Caco-2 (cell line): ENCODE measurements at regions not wholly inside any gene's neighbourhood (a gene's known extent, or its start where the extent isn't known, plus 50 kb on each side); places are given as distances from the start of the nearest gene placed in this dataset.

Experiments used
- BruUV-seq: library from RNA; stranded (reverse); fragments of 400-500 nt; replicated peaks from 2 replicates; lab custom pipeline; 2021; lab: Mats Ljungman, UMichigan
- CTCF ChIA-PET: fragments of 300-600 bp; sonication (Branson Sonifier 250); formaldehyde crosslinking; loops from one replicate; lab custom pipeline; 2022; ENCODE audit warnings: antibody characterized with exemption; lab: Charles Lee
- POLR2A ChIA-PET: fragments of 300-600 bp; sonication (Branson Sonifier 250); formaldehyde crosslinking; loops from one replicate; lab custom pipeline; 2022; ENCODE audit warnings: antibody characterized with exemption; lab: Charles Lee
- DNase-seq, 2 experiments: peaks; one replicate each; pipeline versions ENCODE4 v3.0.0 to v3.0.0-alpha.2; 2020 to 2022
- H3K27me3 ChIP-seq: replicated peaks from 2 replicates; pipeline ENCODE4 v1.6.0; 2011; ENCODE audit warnings: low read length; ENCODE audit not compliant: control insufficient read depth, insufficient read depth
- H3K36me3 ChIP-seq: 2 replicates; pipeline ENCODE4 v1.5.1; 2011; ENCODE audit warnings: low read length; ENCODE audit not compliant: control insufficient read depth, insufficient read depth
- H3K4me1 ChIP-seq: fragments of 250-450 bp; sonication (Bioruptor Pico); 2 replicates; pipeline ENCODE4 v1.5.1; 2020; ENCODE audit warnings: mild to moderate bottlenecking
- H3K4me3 ChIP-seq: 2 replicates; pipeline ENCODE4 v1.5.1; 2011; ENCODE audit warnings: low read depth, mild to moderate bottlenecking, control low read depth, low read length
- H3K9me3 ChIP-seq: fragments of 250-450 bp; sonication (Bioruptor Pico); 2 replicates; pipeline ENCODE4 v1.5.1; 2020; ENCODE audit warnings: mild to moderate bottlenecking, moderate library complexity
- H3K27ac Mint-ChIP-seq: one replicate; pipeline ENCODE4 v1.8.0; 2022; ENCODE audit warnings: mixed read lengths; ENCODE audit not compliant: unreplicated experiment
- H3K27me3 Mint-ChIP-seq: one replicate; pipeline ENCODE4 v1.8.0; 2022; ENCODE audit warnings: mixed read lengths; ENCODE audit not compliant: insufficient read depth, unreplicated experiment
- H3K36me3 Mint-ChIP-seq: one replicate; pipeline ENCODE4 v1.8.0; 2022; ENCODE audit warnings: mild to moderate bottlenecking, mixed read lengths; ENCODE audit not compliant: insufficient read depth, unreplicated experiment
- H3K4me1 Mint-ChIP-seq: one replicate; pipeline ENCODE4 v1.8.0; 2022; ENCODE audit warnings: low read depth, mixed read lengths; ENCODE audit not compliant: unreplicated experiment
- H3K4me3 Mint-ChIP-seq: one replicate; pipeline ENCODE4 v1.8.0; 2022; ENCODE audit warnings: mild to moderate bottlenecking, moderate library complexity, mixed read lengths; ENCODE audit not compliant: unreplicated experiment
- H3K9me3 Mint-ChIP-seq: one replicate; pipeline ENCODE4 v1.8.0; 2022; ENCODE audit warnings: mixed read lengths; ENCODE audit not compliant: unreplicated experiment
- CTCF ChIP-seq, 2 experiments: fragments of 200-600 bp in 1 of 2; IDR thresholded peaks; 1 replicate in 1 of 2; 2 replicates in 1 of 2; pipeline versions ENCODE4 v1.5.1 to v1.8.0; 2011 to 2022; ENCODE audit warnings: antibody characterized with exemption in 1 of 2, control low read depth in 1 of 2, inconsistent platforms in 1 of 2, low read depth in 1 of 2, low read length in 1 of 2, mild to moderate bottlenecking in 1 of 2, moderate library complexity in 1 of 2; ENCODE audit not compliant: insufficient read depth in 1 of 2, severe bottlenecking in 1 of 2, unreplicated experiment in 1 of 2
- intact Hi-C: fragments of 100-400 bp; cut with micrococcal nuclease; formaldehyde crosslinking; loops from one replicate; pipeline ENCODE4 v1.10.0; 2022; ENCODE audit not compliant: unreplicated experiment

GRCh38 chr3:89803711-89804110, 696.3 kb downstream of the EPHA3 start:
- Mint-ChIP-seq H3K4me1 (no peaks in the 10 kb centered on the region), H3K27me3 (no peaks in the 10 kb centered on the region), H3K4me3 (no peak overlapping the region), H3K9me3 (no peaks in the 10 kb centered on the region), H3K36me3 (no peaks in the 10 kb centered on the region), H3K27ac (no peak overlapping the region)
- intact Hi-C loops = no loop called here
- no peaks in the 10 kb centered on the region for H3K36me3 ChIP-seq
- no peaks in the 10 kb centered on the region for H3K4me1 ChIP-seq
- no peaks in the 10 kb centered on the region for H3K27me3 ChIP-seq
- H3K9me3 ChIP-seq = no peaks in the 10 kb centered on the region
- ChIA-PET CTCF (no interaction called here), POLR2A (no interaction called here)
- no peak for TF ChIP-seq CTCF (IDR thresholded peaks at IDR 0.05; ENCODE audit: insufficient read depth in 1 of 2, low read depth in 1 of 2, low read length in 1 of 2, severe bottlenecking in 1 of 2, unreplicated experiment in 1 of 2)
- no peak overlapping the region for H3K4me3 ChIP-seq
- no peak for DNase-seq
- no TSS peak for BruUV-seq

GRCh38 chr3:89806166-89806565, 698.7 kb downstream of the EPHA3 start:
- H3K27me3 Mint-ChIP-seq = no peaks in the 10 kb centered on the region
- CTCF ChIA-PET = no interaction called here

DNA sequence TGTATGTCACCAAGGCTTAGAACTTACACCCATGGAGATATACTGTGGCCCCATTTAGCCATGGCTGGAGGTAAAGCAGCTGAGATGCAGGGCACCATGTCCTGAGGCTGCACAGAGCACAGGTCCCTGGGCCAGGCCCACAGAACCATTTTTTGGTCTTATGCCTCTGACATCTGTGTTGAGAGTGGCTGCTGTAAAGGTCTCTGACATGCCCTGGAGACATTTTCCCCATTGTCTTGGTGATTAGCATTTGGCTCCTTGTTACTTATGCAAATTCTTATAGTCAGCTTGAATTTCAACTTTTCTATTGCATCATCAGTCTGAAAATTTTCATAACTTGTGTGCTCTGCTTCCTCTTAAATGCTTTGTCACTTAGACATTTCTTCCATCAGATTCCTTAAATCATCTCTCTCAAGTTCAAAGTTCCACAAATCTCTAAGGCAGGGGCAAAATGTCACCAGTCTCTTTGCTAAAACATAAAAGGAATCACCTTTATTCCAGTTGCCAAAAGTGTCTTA, 701.3 kb downstream of the EPHA3 start:
- DNase-seq = no peak
- Mint-ChIP-seq H3K9me3 (no peaks in the 10 kb centered on the region), H3K4me3 (no peak overlapping the region), H3K4me1 (no peaks in the 10 kb centered on the region), H3K27ac (no peak overlapping the region), H3K36me3 (no peaks in the 10 kb centered on the region), H3K27me3 (no peaks in the 10 kb centered on the region)
- H3K27me3 ChIP-seq = no peaks in the 10 kb centered on the region
- H3K36me3 ChIP-seq = no peaks in the 10 kb centered on the region
- no peaks in the 10 kb centered on the region for H3K4me1 ChIP-seq
- intact Hi-C loops = no loop called here
- no peaks in the 10 kb centered on the region for H3K9me3 ChIP-seq
- H3K4me3 ChIP-seq = no peak overlapping the region
- ChIA-PET POLR2A (no interaction called here), CTCF (no interaction called here)
- BruUV-seq = no TSS peak
- no peak for TF ChIP-seq CTCF (IDR thresholded peaks at IDR 0.05; ENCODE audit: insufficient read depth in 1 of 2, low read depth in 1 of 2, low read length in 1 of 2, severe bottlenecking in 1 of 2, unreplicated experiment in 1 of 2)

More at GRCh38 chr3:89806166-89806565, 698.7 kb downstream of the EPHA3 start:
- BruUV-seq = no TSS peak
- no peak overlapping the region for H3K4me3 Mint-ChIP-seq
- no peaks in the 10 kb centered on the region for H3K27me3 ChIP-seq
- no peaks in the 10 kb centered on the region for H3K36me3 ChIP-seq
- H3K9me3 Mint-ChIP-seq = no peaks in the 10 kb centered on the region
- no peak overlapping the region for H3K27ac Mint-ChIP-seq
- H3K4me1 ChIP-seq = no peaks in the 10 kb centered on the region
- no peak for TF ChIP-seq CTCF (IDR thresholded peaks at IDR 0.05; ENCODE audit: insufficient read depth in 1 of 2, low read depth in 1 of 2, low read length in 1 of 2, severe bottlenecking in 1 of 2, unreplicated experiment in 1 of 2)
- H3K9me3 ChIP-seq = no peaks in the 10 kb centered on the region
- no peaks in the 10 kb centered on the region for H3K36me3 Mint-ChIP-seq
- intact Hi-C loops = no loop called here
- no peaks in the 10 kb centered on the region for H3K4me1 Mint-ChIP-seq
- H3K4me3 ChIP-seq = no peak overlapping the region
- POLR2A ChIA-PET = no interaction called here
- DNase-seq = no peak
